Motor neuron (in vitro differentiated cells): ENCODE measurements at regions not wholly inside any gene's neighbourhood (a gene's known extent, or its start where the extent isn't known, plus 50 kb on each side); places are given as distances from the start of the nearest gene placed in this dataset.
A peak's percentile ranks its signal among the peaks of the same experiment; 100 is the strongest.
"Not testable (repeated sequence)": the region's sequence is repeated elsewhere in the genome, so short reads cannot be mapped to it uniquely, and the experiment has no call there.

Source experiments
- ATAC-seq, 8 experiments: fragments of 200-7000 bp; cut with Tn5 transposase; replicated peaks in 6 of 8; 2 replicates each; pipeline ENCODE4 v1.8.0; 2021; ENCODE audit warnings: mild to moderate bottlenecking in 8 of 8, moderate library complexity in 8 of 8
- H3K27ac ChIP-seq, 2 donors: fragments of 250-450 bp; sonication (Bioruptor Pico); 2 replicates each; pipeline ENCODE4 v1.9.0; 2021; ENCODE audit warnings: antibody characterized with exemption in 2 of 2, mild to moderate bottlenecking in 2 of 2, moderate library complexity in 1 of 2
- H3K4me1 ChIP-seq, 2 donors: fragments of 250-450 bp; sonication (Bioruptor Pico); replicated peaks in 1 of 2; 2 replicates each; pipeline ENCODE4 v1.6.1; 2021; ENCODE audit warnings: antibody characterized with exemption in 2 of 2, mild to moderate bottlenecking in 2 of 2, moderate library complexity in 1 of 2
- H3K4me3 ChIP-seq, 5 donors: fragments of 250-450 bp; sonication (Bioruptor Pico); 2 replicates each; pipeline ENCODE4 v1.9.0; 2021; ENCODE audit warnings: antibody characterized with exemption in 5 of 5, mild to moderate bottlenecking in 5 of 5, moderate library complexity in 4 of 5
- WGBS, 10 experiments: fragments of 450-650 bp; shearing (Covaris generic); methylation state at CpG; one replicate each; pipeline ENCODE4 v1.0.0; 2022; 5-methylcytosine and 5-hydroxymethylcytosine counted together
- in situ Hi-C, 9 experiments: fragments of 400-800 bp; cut with MboI; loops; one replicate each; pipeline ENCODE4 v1.15.0; 2021; ENCODE audit warnings: low sequenced_read_pairs in 9 of 9, low pct_unique_long_range_greater_than_20kb in 2 of 9; ENCODE audit not compliant: unreplicated experiment in 9 of 9

DNA sequence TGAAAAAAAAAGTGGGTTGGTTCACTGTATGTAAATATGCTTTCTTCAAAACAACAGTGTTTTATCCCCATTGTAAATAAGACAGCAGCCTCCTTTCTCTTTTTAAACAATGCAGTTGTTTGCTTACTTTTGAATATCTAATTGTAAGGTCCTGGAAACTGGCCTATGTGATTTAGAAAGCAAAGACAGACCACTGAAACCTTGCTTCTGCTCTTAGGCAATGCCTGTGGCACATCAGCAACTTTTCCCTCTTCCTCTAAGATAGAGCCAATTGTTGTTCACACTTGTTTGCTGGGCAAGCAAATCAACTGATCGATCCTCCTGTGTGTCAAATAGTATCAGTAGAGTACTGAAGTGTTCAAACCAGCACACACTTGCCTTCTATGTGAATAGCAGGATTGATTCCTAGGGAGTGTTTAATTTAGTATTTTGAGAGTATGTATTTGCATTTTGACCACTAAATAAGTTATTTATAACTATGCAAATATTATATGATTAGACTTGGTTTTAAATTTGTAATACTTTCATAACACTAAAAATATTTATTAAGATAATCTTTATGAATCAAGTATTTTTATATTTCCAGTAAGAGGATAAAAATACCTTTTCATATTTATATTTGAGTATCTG lies 55.4 kb upstream of the GRPR start:
- Histone ChIP-seq H3K4me1 (no peaks in the 10 kb centered on the region), H3K27ac (no peak overlapping the region), H3K4me3 (no peak overlapping the region)
- in situ Hi-C loops, result no loop called here
- no peak for ATAC-seq
- 0 to 70% (median 43%) methylated on average over 1 of the region's 1 CpG; no CpG with 5 or more reads in 7 of the 10 experiments for WGBS, 10 experiments

- WGBS, 10 experiments, result 40 to 100% (median 100%) methylated on average over 1 of the region's 1 CpG; no CpG with 5 or more reads in 5 of the 10 experiments
- in situ Hi-C loops, result no loop called here
- ATAC-seq, result no peak
Observed at GRCh38 chrX:16063921-16064320, 59.4 kb upstream of the GRPR start.

DNA sequence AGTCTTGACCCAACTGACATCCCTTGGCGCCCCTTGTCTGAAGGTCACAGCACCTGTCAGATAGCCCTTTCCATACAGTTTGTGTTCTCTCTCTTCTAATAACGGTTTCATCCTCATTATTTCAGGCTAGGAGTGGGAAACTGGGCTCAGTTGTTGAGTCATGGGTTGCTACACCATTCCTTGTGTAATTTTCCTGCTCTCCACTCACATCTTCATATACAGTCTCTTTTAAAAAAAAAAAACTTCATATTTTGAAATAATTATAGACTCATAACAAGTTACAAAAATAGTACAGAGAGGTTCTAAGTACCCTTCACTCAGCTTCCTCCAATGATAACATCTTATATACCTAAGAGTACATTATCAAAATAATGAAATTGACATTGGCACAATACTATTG lies 60.2 kb upstream of the GRPR start:
- Histone ChIP-seq H3K4me3 (no peak overlapping the region), H3K27ac (no peak overlapping the region), H3K4me1 (no peaks in the 10 kb centered on the region)
- WGBS, 10 experiments, result 20 to 71% (median 58%) methylated on average over 1 to 2 of the region's 2 CpGs; no CpG with 5 or more reads in 5 of the 10 experiments
- in situ Hi-C loops, result no loop called here
- no peak for ATAC-seq

More at GRCh38 chrX:16063921-16064320, 59.4 kb upstream of the GRPR start:
- no peak overlapping the region for H3K4me3 ChIP-seq
- H3K27ac ChIP-seq, result no peak overlapping the region
- no peaks in the 10 kb centered on the region for H3K4me1 ChIP-seq

GRCh38 chrX:16061296-16061695 lies 62.1 kb upstream of the GRPR start:
- WGBS, 10 experiments, result 60 to 86% methylated on average over 1 to 2 of the region's 3 CpGs; no CpG with 5 or more reads in 8 of the 10 experiments
- no peaks in the 10 kb centered on the region for H3K4me1 ChIP-seq
- in situ Hi-C loops, result no loop called here
- no peak for ATAC-seq
- no peak overlapping the region for H3K4me3 ChIP-seq
- H3K27ac ChIP-seq, result no peak overlapping the region

DNA sequence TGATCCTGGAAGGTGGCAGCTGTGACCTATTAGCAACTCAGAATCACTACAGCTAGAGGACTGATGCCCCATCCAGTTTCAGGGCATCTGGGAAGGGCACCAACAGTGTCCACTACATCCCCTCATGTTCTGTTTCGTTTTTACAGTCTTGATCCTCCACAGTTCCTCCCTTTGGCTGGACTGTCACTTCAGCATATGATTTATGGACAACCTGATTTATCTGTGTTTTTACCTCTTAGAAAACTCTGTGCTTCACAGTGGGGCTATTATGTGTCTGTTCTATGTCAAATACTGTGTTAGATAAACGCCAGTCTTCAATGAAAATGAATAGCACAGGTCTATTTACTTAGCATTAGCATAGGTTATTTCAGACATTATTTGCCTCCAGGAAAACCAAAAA lies 63.1 kb upstream of the GRPR start:
- Histone ChIP-seq H3K4me3 (no peak overlapping the region), H3K4me1 (no peaks in the 10 kb centered on the region), H3K27ac (no peak overlapping the region)
- 0 to 86% (median 10%) methylated on average over 1 to 2 of the region's 2 CpGs; no CpG with 5 or more reads in 2 of the 10 experiments for WGBS, 10 experiments
- in situ Hi-C loops, result no loop called here
- ATAC-seq, result peak in 1 of 8 experiments; percentile 75

DNA sequence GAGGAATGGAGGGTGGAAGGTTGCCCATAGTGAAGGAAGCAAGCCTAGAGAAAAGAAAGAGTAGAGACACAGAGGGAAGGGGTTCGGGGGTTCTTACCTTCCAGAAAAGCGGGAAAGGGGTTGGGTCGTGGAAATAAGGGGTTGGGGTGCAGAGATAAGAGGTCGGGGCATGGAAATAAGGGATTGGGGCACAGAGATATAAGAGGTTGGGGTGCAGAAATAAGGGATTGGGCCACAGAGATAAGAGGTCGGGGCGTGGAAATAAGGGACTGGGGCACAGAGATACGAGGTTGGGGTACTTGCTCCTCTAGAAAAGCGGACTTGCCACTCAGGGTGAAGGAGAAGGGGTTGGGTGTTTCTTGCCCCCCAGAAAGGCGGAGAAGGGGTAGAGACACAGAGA lies 74.2 kb upstream of the GRPR start:
- in situ Hi-C loops, H3K4me3 ChIP-seq, H3K4me1 ChIP-seq, ATAC-seq, H3K27ac ChIP-seq: not testable (repeated sequence)
- 67% methylated on average over 6 of the region's 9 CpGs; no CpG with 5 or more reads in 9 of the 10 experiments for WGBS, 10 experiments

DNA sequence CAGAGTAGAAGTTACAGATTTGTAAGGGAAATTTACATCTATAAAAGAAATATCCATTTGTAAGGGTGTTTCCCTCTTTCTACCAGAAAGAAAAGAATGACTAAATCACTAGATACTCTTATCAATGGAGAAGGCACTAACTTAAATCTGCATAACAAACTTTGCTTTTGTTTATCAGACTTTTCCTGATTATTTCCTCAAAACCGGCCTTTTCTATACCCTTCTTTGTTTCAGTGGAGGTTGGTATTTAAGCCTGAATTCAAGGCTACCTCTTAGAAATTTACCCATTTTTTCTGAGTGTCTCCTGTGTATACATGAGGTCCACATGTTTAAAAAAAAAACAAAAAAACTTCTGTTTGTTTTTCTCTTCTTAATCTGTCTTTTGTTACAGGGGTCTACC lies 80.4 kb upstream of the GRPR start:
- ATAC-seq, result no peak
- in situ Hi-C loops, result no loop called here
- no peak overlapping the region for H3K27ac ChIP-seq
- no peaks in the 10 kb centered on the region for H3K4me1 ChIP-seq
- H3K4me3 ChIP-seq, result no peak overlapping the region
- 5 to 100% (median 29%) methylated on average over 1 of the region's 1 CpG; no CpG with 5 or more reads in 5 of the 10 experiments for WGBS, 10 experiments

- 0 to 100% (median 70%) methylated on average over 1 of the region's 1 CpG; no CpG with 5 or more reads in 4 of the 10 experiments for WGBS, 10 experiments
- ATAC-seq, result no peak
- no peak overlapping the region for H3K27ac ChIP-seq
- H3K4me1 ChIP-seq, result no peaks in the 10 kb centered on the region
- in situ Hi-C loops, result no loop called here
- H3K4me3 ChIP-seq, result no peak overlapping the region
Observed at GRCh38 chrX:16039834-16040233, 83.5 kb upstream of the GRPR start.

DNA sequence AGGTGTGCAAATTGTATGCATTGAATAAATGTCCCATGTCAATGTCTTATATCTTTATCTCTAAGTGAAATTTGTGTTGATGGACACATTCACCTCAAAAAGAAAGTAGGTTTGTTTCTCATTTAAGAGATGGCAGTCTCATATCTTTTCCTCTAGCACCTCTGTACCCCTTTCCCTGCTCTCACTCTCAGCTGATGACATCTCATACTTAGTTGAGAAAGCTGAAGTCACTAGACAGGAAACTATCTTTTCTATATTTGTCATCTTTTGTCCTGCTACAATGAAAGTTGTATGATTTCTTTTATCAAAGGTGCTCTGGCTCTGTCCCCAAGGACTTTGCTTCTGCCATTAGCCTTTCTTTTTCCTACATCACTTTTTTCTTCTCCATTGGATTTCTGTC lies 84.0 kb upstream of the GRPR start:
- Histone ChIP-seq H3K4me3 (no peak overlapping the region), H3K27ac (no peak overlapping the region), H3K4me1 (no peaks in the 10 kb centered on the region)
- in situ Hi-C loops, result no loop called here
- ATAC-seq, result no peak

- H3K27ac ChIP-seq, result no peak overlapping the region
- WGBS, 10 experiments, result 0 to 88% (median 38%) methylated on average over 1 to 4 of the region's 4 CpGs; no CpG with 5 or more reads in 4 of the 10 experiments
- peak in 2 of 8 experiments; percentile 23 to 33 for ATAC-seq
- in situ Hi-C loops, result no loop called here
- H3K4me1 ChIP-seq, result no peaks in the 10 kb centered on the region
- H3K4me3 ChIP-seq, result no peak overlapping the region
Observed at GRCh38 chrX:16033331-16033730, 90.0 kb upstream of the GRPR start.

GRCh38 chrX:16028576-16028975 lies 94.8 kb upstream of the GRPR start:
- 20 to 67% (median 20%) methylated on average over 1 of the region's 1 CpG; no CpG with 5 or more reads in 7 of the 10 experiments for WGBS, 10 experiments
- Histone ChIP-seq H3K4me3 (no peak overlapping the region), H3K27ac (no peak overlapping the region), H3K4me1 (no peaks in the 10 kb centered on the region)
- in situ Hi-C loops, result no loop called here
- no peak for ATAC-seq

DNA sequence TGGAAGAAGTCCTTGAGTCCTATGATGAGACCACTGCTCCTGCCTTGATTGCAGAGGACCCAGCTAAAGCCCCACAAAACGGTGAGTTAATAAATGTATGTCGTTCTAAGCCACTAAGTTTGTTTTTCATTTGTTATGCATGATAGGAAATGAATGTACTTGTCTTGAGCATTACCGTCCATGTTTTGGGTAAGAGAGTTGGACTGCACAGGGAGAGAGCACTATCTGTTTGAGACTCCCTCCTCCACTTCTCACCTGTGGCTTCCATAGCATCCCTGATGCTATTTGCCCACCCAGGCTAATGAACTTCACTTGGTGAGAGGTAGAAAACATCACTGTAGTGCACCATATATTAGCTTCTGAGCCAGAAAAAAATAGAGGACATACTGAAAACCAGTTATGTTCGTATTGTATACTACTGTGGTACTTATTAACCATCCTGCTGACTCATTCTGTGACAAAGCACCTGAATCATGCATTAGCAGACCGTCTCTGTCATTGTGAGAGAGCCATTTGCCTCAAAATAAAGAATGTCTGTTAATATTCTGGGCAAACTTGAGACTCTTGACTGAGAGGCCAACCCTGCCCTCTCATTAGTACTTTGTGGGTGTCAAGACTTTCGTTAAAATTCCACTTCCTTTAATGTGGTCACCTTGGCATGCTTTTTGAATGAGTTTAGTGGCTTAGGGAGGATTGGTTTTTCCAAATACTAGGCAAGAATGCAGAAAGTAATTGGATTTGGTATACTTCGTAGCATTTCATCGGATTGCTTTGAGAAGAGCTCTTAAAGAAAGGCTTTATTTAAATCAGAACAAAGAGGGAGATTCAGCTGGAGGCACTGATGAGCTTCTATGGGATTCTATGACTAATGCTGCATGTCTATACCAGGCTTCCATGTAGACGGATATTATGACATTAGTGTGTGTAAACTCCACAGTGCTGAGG lies 99.3 kb upstream of the GRPR start:
- peak in 5 of 8 experiments; percentile 41 to 78 (median 56) for ATAC-seq
- Histone ChIP-seq H3K4me3 (no peak overlapping the region), H3K27ac (no peak overlapping the region), H3K4me1 (no peaks in the 10 kb centered on the region)
- in situ Hi-C loops, result no loop called here
- 7 to 100% (median 52%) methylated on average over 2 to 6 of the region's 9 CpGs; no CpG with 5 or more reads in 3 of the 10 experiments for WGBS, 10 experiments

DNA sequence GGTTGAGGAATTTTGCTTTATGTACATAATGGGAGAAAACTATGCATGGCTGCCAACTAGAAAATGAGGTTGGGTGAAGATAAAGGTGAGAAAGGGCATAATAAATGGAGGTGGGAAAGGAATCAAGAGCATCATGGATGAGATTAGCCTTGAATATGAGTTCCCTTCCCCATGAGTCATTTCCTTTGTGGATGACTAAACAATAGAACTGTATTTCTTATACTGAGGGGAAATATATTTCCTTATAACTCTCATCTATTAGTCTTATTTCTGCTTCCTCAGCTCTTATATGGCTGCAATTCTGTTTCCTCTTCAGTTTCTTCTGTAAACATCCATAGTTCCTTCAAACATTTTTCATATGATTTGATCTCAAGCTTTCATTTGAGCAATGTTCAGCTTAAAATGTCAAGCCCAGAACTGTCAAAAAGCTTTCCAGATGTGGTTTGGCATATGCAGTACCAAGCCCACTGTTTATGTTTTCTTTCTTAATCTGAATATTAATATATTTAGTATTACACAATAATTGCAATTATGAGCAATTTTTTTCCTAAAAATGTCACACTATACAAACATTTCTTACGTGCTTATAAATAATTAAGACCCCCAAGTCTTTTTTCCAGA lies 100.7 kb upstream of the GRPR start:
- Histone ChIP-seq H3K4me1 (no peaks in the 10 kb centered on the region), H3K4me3 (no peak overlapping the region), H3K27ac (no peak overlapping the region)
- in situ Hi-C loops, result no loop called here
- peak in 2 of 8 experiments; percentile 64 to 74 for ATAC-seq
- WGBS, 10 experiments, result 0 to 100% (median 40%) methylated on average over 1 of the region's 1 CpG; no CpG with 5 or more reads in 5 of the 10 experiments
